ENCODE measurements at regions not wholly inside any gene's neighbourhood (a gene's known extent, or its start where the extent isn't known, plus 50 kb on each side); places are given as distances from the start of the nearest gene placed in this dataset.

DNA sequence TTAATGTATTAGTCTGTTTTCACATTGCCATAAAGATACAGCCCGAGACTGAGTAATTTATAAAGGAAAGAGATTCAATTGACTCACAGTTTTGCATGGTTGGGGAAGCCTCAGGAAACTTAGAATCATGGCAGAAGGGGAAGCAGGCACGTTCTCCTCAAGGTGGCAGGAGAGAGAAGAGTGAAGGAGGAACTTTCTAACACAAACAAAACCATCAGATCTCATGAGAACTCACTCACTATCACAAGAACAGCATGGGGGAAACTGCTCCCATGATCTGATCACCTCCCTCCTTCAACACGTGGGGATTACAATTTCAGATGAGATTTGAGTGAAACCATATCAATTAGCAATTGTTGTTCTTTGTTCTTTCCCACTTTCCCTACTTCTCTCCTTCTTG, 689.0 kb upstream of the SLITRK1 start:
- intact Hi-C loops (cut with micrococcal nuclease) = loop anchor here (10.0 kb wide), 1 partner anchor 74 kb away; no protein-coding TSS in a partner anchor
- no peak for DNase-seq

DNA sequence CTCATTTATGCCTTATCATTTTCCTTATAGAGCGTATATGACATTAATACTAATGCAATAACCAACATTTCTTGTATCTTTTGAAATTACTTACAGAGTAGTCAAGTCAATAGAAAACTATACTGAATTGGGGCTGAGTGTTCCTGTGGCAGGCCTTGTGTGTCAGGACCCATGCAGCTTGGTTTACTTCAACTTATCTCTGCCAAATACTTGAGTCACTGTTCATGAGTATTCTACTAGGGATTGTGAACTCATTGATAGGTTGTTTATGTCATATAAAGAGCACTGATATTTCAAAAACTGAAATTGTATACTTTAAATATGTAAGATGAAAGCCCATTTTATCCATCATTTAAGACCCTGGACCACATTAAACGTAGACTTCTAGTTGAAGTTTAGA, 688.6 kb upstream of the SLITRK1 start:
- TF ChIP-seq EZH2 (IDR thresholded peaks at IDR 0.05; ENCODE audit: low read length, unreplicated experiment) = no peak
- TF ChIP-seq, protein P1, sequence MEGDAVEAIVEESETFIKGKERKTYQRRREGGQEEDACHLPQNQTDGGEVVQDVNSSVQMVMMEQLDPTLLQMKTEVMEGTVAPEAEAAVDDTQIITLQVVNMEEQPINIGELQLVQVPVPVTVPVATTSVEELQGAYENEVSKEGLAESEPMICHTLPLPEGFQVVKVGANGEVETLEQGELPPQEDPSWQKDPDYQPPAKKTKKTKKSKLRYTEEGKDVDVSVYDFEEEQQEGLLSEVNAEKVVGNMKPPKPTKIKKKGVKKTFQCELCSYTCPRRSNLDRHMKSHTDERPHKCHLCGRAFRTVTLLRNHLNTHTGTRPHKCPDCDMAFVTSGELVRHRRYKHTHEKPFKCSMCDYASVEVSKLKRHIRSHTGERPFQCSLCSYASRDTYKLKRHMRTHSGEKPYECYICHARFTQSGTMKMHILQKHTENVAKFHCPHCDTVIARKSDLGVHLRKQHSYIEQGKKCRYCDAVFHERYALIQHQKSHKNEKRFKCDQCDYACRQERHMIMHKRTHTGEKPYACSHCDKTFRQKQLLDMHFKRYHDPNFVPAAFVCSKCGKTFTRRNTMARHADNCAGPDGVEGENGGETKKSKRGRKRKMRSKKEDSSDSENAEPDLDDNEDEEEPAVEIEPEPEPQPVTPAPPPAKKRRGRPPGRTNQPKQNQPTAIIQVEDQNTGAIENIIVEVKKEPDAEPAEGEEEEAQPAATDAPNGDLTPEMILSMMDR (conservative IDR thresholded peaks at IDR 0.05; ENCODE audit: low read depth, low read length) = no peak
- Histone ChIP-seq H3K27me3 (ENCODE audit: low read length) (no peaks in the 10 kb centered on the region), H2AFZ (ENCODE audit: low read length) (no peak overlapping the region), H3K9me2 (replicated peaks; ENCODE audit: low read length) (no peaks in the 10 kb centered on the region), H3F3A (ENCODE audit: low read length, unreplicated experiment) (no peaks in the 10 kb centered on the region), H3K36me3 (ENCODE audit: low read depth, low read length) (no peaks in the 10 kb centered on the region), H3K4me3 (ENCODE audit: low read length) (no peak overlapping the region), H3K4me1 (ENCODE audit: insufficient read depth, low read length) (no peaks in the 10 kb centered on the region), H3K4me2 (ENCODE audit: low read length) (no peak overlapping the region), H3K79me2 (ENCODE audit: low read length) (no peaks in the 10 kb centered on the region), H3K9ac (ENCODE audit: low read length) (no peak overlapping the region), H4K20me1 (ENCODE audit: low read length) (no peaks in the 10 kb centered on the region), H3K27ac (ENCODE audit: low read length) (no peak overlapping the region), H3K9me3 (ENCODE audit: low read length) (no peaks in the 10 kb centered on the region)
- intact Hi-C loops (cut with micrococcal nuclease) = loop anchor here (10.0 kb wide), 1 partner anchor 74 kb away; no protein-coding TSS in a partner anchor
- ChIA-PET CTCF (no interaction called here), POLR2A (ENCODE audit: unreplicated experiment) (no interaction called here)
- DNase-seq (no peak), ATAC-seq (no peak)
- no TSS peak for BruUV-seq (replicated peaks)

More for the DNA sequence above, 689.0 kb upstream of the SLITRK1 start:
- no peaks in the 10 kb centered on the region for H3K4me1 ChIP-seq (ENCODE audit: insufficient read depth, low read length)
- H3K4me3 ChIP-seq (ENCODE audit: low read length) = no peak overlapping the region
- no peak overlapping the region for H3K9ac ChIP-seq (ENCODE audit: low read length)
- H3F3A ChIP-seq (ENCODE audit: low read length, unreplicated experiment) = no peaks in the 10 kb centered on the region
- ATAC-seq = no peak
- no TSS peak for BruUV-seq (replicated peaks)
- H3K27ac ChIP-seq (ENCODE audit: low read length) = no peak overlapping the region
- H3K27me3 ChIP-seq (ENCODE audit: low read length) = no peaks in the 10 kb centered on the region
- H3K4me2 ChIP-seq (ENCODE audit: low read length) = no peak overlapping the region
- no peaks in the 10 kb centered on the region for H3K9me2 ChIP-seq (replicated peaks; ENCODE audit: low read length)
- H3K36me3 ChIP-seq (ENCODE audit: low read depth, low read length) = no peaks in the 10 kb centered on the region
- H3K79me2 ChIP-seq (ENCODE audit: low read length) = no peaks in the 10 kb centered on the region
- POLR2A ChIA-PET (ENCODE audit: unreplicated experiment) = no interaction called here
- CTCF ChIA-PET = no interaction called here
- H3K9me3 ChIP-seq (ENCODE audit: low read length) = no peaks in the 10 kb centered on the region
- no peak overlapping the region for H2AFZ ChIP-seq (ENCODE audit: low read length)
- no peaks in the 10 kb centered on the region for H4K20me1 ChIP-seq (ENCODE audit: low read length)
- TF ChIP-seq EZH2 (IDR thresholded peaks at IDR 0.05; ENCODE audit: low read length, unreplicated experiment) (no peak), EZH2phosphoT487 (IDR thresholded peaks at IDR 0.05; ENCODE audit: borderline replicate concordance, low read length) (no peak)
- TF ChIP-seq, protein P1 (conservative IDR thresholded peaks at IDR 0.05; ENCODE audit: low read depth, low read length) = no peak

DNA sequence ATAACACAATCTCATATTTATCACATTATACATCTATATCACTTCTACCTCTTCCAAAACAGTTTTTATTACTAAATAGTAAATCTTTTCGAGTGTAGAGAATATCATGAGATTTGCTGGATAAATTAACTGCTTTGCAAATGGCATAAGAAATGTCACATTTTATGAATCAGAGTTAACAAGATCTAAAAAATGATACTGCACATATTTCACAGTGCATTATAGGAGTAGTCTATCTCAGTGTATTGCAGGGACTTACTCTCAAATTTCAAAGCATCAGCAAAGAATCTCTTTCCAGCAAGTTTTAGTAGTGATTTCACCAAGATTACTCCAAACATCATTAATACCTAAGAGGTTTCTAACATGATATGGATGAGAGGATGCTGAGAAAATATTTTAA, 687.1 kb upstream of the SLITRK1 start:
- Histone ChIP-seq H3K4me3 (ENCODE audit: low read length) (no peak overlapping the region), H3F3A (ENCODE audit: low read length, unreplicated experiment) (no peaks in the 10 kb centered on the region), H3K9me3 (ENCODE audit: low read length) (no peaks in the 10 kb centered on the region), H3K79me2 (ENCODE audit: low read length) (no peaks in the 10 kb centered on the region), H3K36me3 (ENCODE audit: low read depth, low read length) (no peaks in the 10 kb centered on the region), H3K9ac (ENCODE audit: low read length) (no peak overlapping the region), H3K4me1 (ENCODE audit: insufficient read depth, low read length) (no peaks in the 10 kb centered on the region), H2AFZ (ENCODE audit: low read length) (no peak overlapping the region), H3K27ac (ENCODE audit: low read length) (no peak overlapping the region), H3K9me2 (replicated peaks; ENCODE audit: low read length) (no peaks in the 10 kb centered on the region), H3K27me3 (ENCODE audit: low read length) (no peaks in the 10 kb centered on the region), H3K4me2 (ENCODE audit: low read length) (no peak overlapping the region), H4K20me1 (ENCODE audit: low read length) (no peaks in the 10 kb centered on the region)
- DNase-seq = no peak
- CTCF ChIA-PET = no interaction called here
- intact Hi-C loops (cut with micrococcal nuclease) = no loop called here
- ATAC-seq = no peak
- TF ChIP-seq, protein P1 (conservative IDR thresholded peaks at IDR 0.05; ENCODE audit: low read depth, low read length) = no peak
- TF ChIP-seq EZH2 (IDR thresholded peaks at IDR 0.05; ENCODE audit: low read length, unreplicated experiment) (no peak), EZH2phosphoT487 (IDR thresholded peaks at IDR 0.05; ENCODE audit: borderline replicate concordance, low read length) (no peak)
- POLR2A ChIA-PET (ENCODE audit: unreplicated experiment) = no interaction called here
- no TSS peak for BruUV-seq (replicated peaks)
